HL-60 (cell line): ENCODE measurements at regions not wholly inside any gene's neighbourhood (a gene's known extent, or its start where the extent isn't known, plus 50 kb on each side); places are given as distances from the start of the nearest gene placed in this dataset.

Source experiments
- DNase-seq, 2 experiments: peaks; one replicate each; pipeline ENCODE4 v3.0.0-alpha.2; 2010 to 2020; ENCODE audit warnings: low read depth in 1 of 2, low spot score in 1 of 2
- H3K27ac ChIP-seq: fragments of 250-450 bp; sonication (Bioruptor Pico); replicated peaks from 2 replicates; pipeline ENCODE4 v1.5.1; 2020; ENCODE audit warnings: mild to moderate bottlenecking, moderate library complexity
- H3K27me3 ChIP-seq: fragments of 250-450 bp; sonication (Bioruptor Pico); 2 replicates; pipeline ENCODE4 v1.5.1; 2021; ENCODE audit warnings: mild to moderate bottlenecking, moderate library complexity; ENCODE audit not compliant: insufficient read depth, poor library complexity, severe bottlenecking
- H3K4me3 ChIP-seq: replicated peaks from 2 replicates; pipeline ENCODE4 v1.5.1; 2011; ENCODE audit warnings: mild to moderate bottlenecking, control low read depth, low read length; ENCODE audit not compliant: insufficient read depth
- CTCF ChIP-seq: IDR thresholded peaks from one replicate; pipeline ENCODE4 v1.5.1; 2011; ENCODE audit warnings: low read length, control low read depth, inconsistent platforms; ENCODE audit not compliant: insufficient read depth
- GABPA ChIP-seq: IDR thresholded peaks from 2 replicates; pipeline ENCODE4 v1.6.1; 2012; ENCODE audit warnings: low read depth
- POLR2AphosphoS5 ChIP-seq: IDR thresholded peaks from 2 replicates; pipeline ENCODE4 v1.6.1; 2012; ENCODE audit warnings: low read depth
- REST ChIP-seq: IDR thresholded peaks from 2 replicates; pipeline ENCODE4 v1.6.1; 2012; ENCODE audit warnings: low read depth; ENCODE audit not compliant: insufficient replicate concordance
- SPI1 ChIP-seq: IDR thresholded peaks from 2 replicates; pipeline ENCODE4 v1.6.1; 2012; ENCODE audit warnings: low read depth, mild to moderate bottlenecking, borderline replicate concordance

- DNase-seq: no peak
- Histone ChIP-seq H3K4me3 (no peak overlapping the region), H3K27ac (no peak overlapping the region), H3K27me3 (no peaks in the 10 kb centered on the region)
- no peak for TF ChIP-seq REST
- TF ChIP-seq CTCF: no peak
- no peak for TF ChIP-seq GABPA
- no peak for TF ChIP-seq POLR2AphosphoS5
- no peak for TF ChIP-seq SPI1
These were observed 124.1 kb upstream of the HES1 start for GRCh38 chr3:194011807-194012206.

- no peak overlapping the region for H3K27ac ChIP-seq
- no peaks in the 10 kb centered on the region for H3K27me3 ChIP-seq
- DNase-seq: no peak
- H3K4me3 ChIP-seq: no peak overlapping the region
- TF ChIP-seq REST: no peak
These were observed 122.0 kb upstream of the HES1 start for GRCh38 chr3:194013928-194014327.

GRCh38 chr3:194014756-194015155, 121.2 kb upstream of the HES1 start:
- Histone ChIP-seq H3K4me3 (no peak overlapping the region), H3K27me3 (no peaks in the 10 kb centered on the region), H3K27ac (no peak overlapping the region)
- no peak for TF ChIP-seq GABPA
- TF ChIP-seq POLR2AphosphoS5: no peak
- TF ChIP-seq CTCF: no peak
- TF ChIP-seq REST: no peak
- DNase-seq: no peak

- TF ChIP-seq SPI1 (no peak), REST (no peak), POLR2AphosphoS5 (no peak), CTCF (no peak), GABPA (no peak)
- no peaks in the 10 kb centered on the region for H3K27me3 ChIP-seq
- H3K4me3 ChIP-seq: no peak overlapping the region
- H3K27ac ChIP-seq: no peak overlapping the region
- no peak for DNase-seq
These were observed 116.4 kb upstream of the HES1 start for GRCh38 chr3:194019398-194020165.
